Thyroid gland (tissue), 4 donors: ENCODE measurements at regions not wholly inside any gene's neighbourhood (a gene's known extent, or its start where the extent isn't known, plus 50 kb on each side); places are given as distances from the start of the nearest gene placed in this dataset.

Experiments used
- DNase-seq, 2 donors: peaks; one replicate each; pipeline ENCODE4 v3.0.0-alpha.2; 2019
- H3K27ac ChIP-seq, 3 donors: fragments of 200-600 bp; sonication (generic); 1 replicate in 2 of 3; 2 replicates in 1 of 3; pipeline ENCODE4 v1.5.1; 2016 to 2019; ENCODE audit warnings: mild to moderate bottlenecking in 1 of 3, moderate library complexity in 1 of 3
- H3K27me3 ChIP-seq: fragments of 200-600 bp; sonication (generic); one replicate; pipeline ENCODE4 v1.5.1; 2019
- H3K36me3 ChIP-seq, 2 donors: fragments of 200-600 bp; sonication (generic); one replicate each; pipeline ENCODE4 v1.5.1; 2016 to 2019
- H3K4me1 ChIP-seq, 2 donors: fragments of 200-600 bp; sonication (generic); one replicate each; pipeline ENCODE4 v1.5.1; 2017 to 2019
- H3K4me3 ChIP-seq, 3 donors: fragments of 200-600 bp; sonication (generic); replicated peaks in 1 of 3; 1 replicate in 2 of 3; 2 replicates in 1 of 3; pipeline ENCODE4 v1.5.1; 2016; ENCODE audit warnings: mild to moderate bottlenecking in 1 of 3
- H3K9me3 ChIP-seq: fragments of 200-600 bp; sonication (generic); one replicate; pipeline ENCODE4 v1.5.1; 2017
- CTCF ChIP-seq, 6 experiments: fragments of 200-600 bp in 3 of 6; fragments of 450-650 bp in 3 of 6; sonication (generic) in 3 of 6; IDR thresholded peaks; one replicate each; pipeline ENCODE4 v1.5.1; 2016 to 2019; ENCODE audit warnings: antibody characterized with exemption in 6 of 6, mild to moderate bottlenecking in 2 of 6, inconsistent platforms in 1 of 6, moderate library complexity in 1 of 6
- POLR2A ChIP-seq, 2 donors: fragments of 450-650 bp; IDR thresholded peaks; one replicate each; pipeline ENCODE4 v1.6.1; 2017; ENCODE audit warnings: antibody characterized with exemption in 2 of 2, mild to moderate bottlenecking in 2 of 2, moderate library complexity in 1 of 2
- WGBS, 2 donors: methylation state at CpG; one replicate each; pipeline ENCODE4 v1.1.5; 2017; 5-methylcytosine and 5-hydroxymethylcytosine counted together
- intact Hi-C: fragments of 100-400 bp; cut with DNase I; formaldehyde crosslinking; loops from one replicate; pipeline ENCODE4 v1.15.1; 2023

- Histone ChIP-seq H3K4me3 (no peak overlapping the region), H3K27ac (peak overlapping the region; percentile 100), H3K9me3 (no peaks in the 10 kb centered on the region), H3K4me1 (peaks cover 58 to 69% of the 10 kb centered on the region in 2 donors), H3K36me3 (no peaks in the 10 kb centered on the region), H3K27me3 (no peaks in the 10 kb centered on the region)
- intact Hi-C loops = loop anchor here (5.0 kb wide), 1 partner anchor 68 kb away; no protein-coding TSS in a partner anchor
- no peak for DNase-seq
- WGBS, 2 donors = 69 to 78% methylated on average over 12 of the region's 12 CpGs
- TF ChIP-seq POLR2A (IDR thresholded peaks at IDR 0.05) (no peak), CTCF (IDR thresholded peaks at IDR 0.05) (no peak)
Observed at GRCh38 chr9:129480227-129480626, 140.7 kb downstream of the C9orf50 start.

GRCh38 chr9:129479631-129480011 is 141.3 kb downstream of the C9orf50 start:
- no peak for DNase-seq
- WGBS, 2 donors = 83 to 85% methylated on average over 7 of the region's 7 CpGs
- intact Hi-C loops = loop anchor here (5.0 kb wide), 1 partner anchor 67 kb away; no protein-coding TSS in a partner anchor
- peaks cover 57 to 66% of the 10 kb centered on the region in 2 donors for H3K4me1 ChIP-seq
- H3K36me3 ChIP-seq = no peaks in the 10 kb centered on the region
- TF ChIP-seq POLR2A (IDR thresholded peaks at IDR 0.05) (no peak), CTCF (IDR thresholded peaks at IDR 0.05) (no peak)
- H3K4me3 ChIP-seq = no peak overlapping the region
- H3K27me3 ChIP-seq = no peaks in the 10 kb centered on the region
- H3K27ac ChIP-seq = peak overlapping the region; percentile 100
- H3K9me3 ChIP-seq = no peaks in the 10 kb centered on the region

- no peak for TF ChIP-seq POLR2A (IDR thresholded peaks at IDR 0.05)
- no peak for TF ChIP-seq CTCF (IDR thresholded peaks at IDR 0.05)
- Histone ChIP-seq H3K27ac (peak overlapping the region; percentile 38 to 100 (median 100)), H3K27me3 (no peaks in the 10 kb centered on the region), H3K9me3 (no peaks in the 10 kb centered on the region), H3K4me3 (no peak overlapping the region), H3K4me1 (peaks cover 57 to 66% of the 10 kb centered on the region in 2 donors), H3K36me3 (no peaks in the 10 kb centered on the region)
- intact Hi-C loops = no loop called here
- no peak for DNase-seq
- 81 to 89% methylated on average over 8 to 13 of the region's 13 CpGs for WGBS, 2 donors
Observed at GRCh38 chr9:129478961-129479630, 141.8 kb downstream of the C9orf50 start.

GRCh38 chr9:129478461-129478860 is 142.4 kb downstream of the C9orf50 start:
- WGBS, 2 donors = 61 to 70% methylated on average over 3 of the region's 3 CpGs
- no peak for TF ChIP-seq CTCF (IDR thresholded peaks at IDR 0.05)
- Histone ChIP-seq H3K36me3 (no peaks in the 10 kb centered on the region), H3K27ac (peak overlapping the region; percentile 38 to 100 (median 100)), H3K4me3 (no peak overlapping the region), H3K9me3 (no peaks in the 10 kb centered on the region), H3K4me1 (peaks cover 59 to 66% of the 10 kb centered on the region in 2 donors), H3K27me3 (no peaks in the 10 kb centered on the region)
- intact Hi-C loops = no loop called here
- DNase-seq = no peak

- no peak for DNase-seq
- H3K36me3 ChIP-seq = no peaks in the 10 kb centered on the region
- H3K9me3 ChIP-seq = no peaks in the 10 kb centered on the region
- peak overlapping the region; percentile 37 to 52 (median 41) for H3K27ac ChIP-seq
- intact Hi-C loops = no loop called here
- H3K4me1 ChIP-seq = peaks cover 58 to 68% of the 10 kb centered on the region in 2 donors
- TF ChIP-seq POLR2A (IDR thresholded peaks at IDR 0.05) (no peak), CTCF (IDR thresholded peaks at IDR 0.05) (no peak)
- no peak overlapping the region for H3K4me3 ChIP-seq
- WGBS, 2 donors = 90% methylated on average over 15 of the region's 17 CpGs
- H3K27me3 ChIP-seq = no peaks in the 10 kb centered on the region
Observed at GRCh38 chr9:129476821-129477611, 143.9 kb downstream of the C9orf50 start.
